Right atrium auricular region (tissue), 2 donors: ENCODE measurements at regions not wholly inside any gene's neighbourhood (a gene's known extent, or its start where the extent isn't known, plus 50 kb on each side); places are given as distances from the start of the nearest gene placed in this dataset.

ENCODE experiments used
- DNase-seq: peaks from one replicate; pipeline ENCODE4 v3.0.0-alpha.2; 2019; ENCODE audit warnings: low spot score
- H3K27ac ChIP-seq, 2 donors: fragments of 200-600 bp; sonication (generic); 1 replicate in 1 of 2; 2 replicates in 1 of 2; pipeline ENCODE4 v1.5.1; 2016 to 2019
- H3K27me3 ChIP-seq, 2 donors: fragments of 200-600 bp; sonication (generic); one replicate each; pipeline versions ENCODE4 v1.5.1 to v1.6.0; 2017 to 2019
- H3K36me3 ChIP-seq: fragments of 200-600 bp; sonication (generic); one replicate; pipeline ENCODE4 v1.5.1; 2016
- H3K4me1 ChIP-seq, 2 donors: fragments of 200-600 bp; sonication (generic); one replicate each; pipeline versions ENCODE4 v1.5.1 to v1.6.0; 2017 to 2019
- H3K4me3 ChIP-seq, 2 donors: fragments of 200-600 bp; sonication (generic); 1 replicate in 1 of 2; 2 replicates in 1 of 2; pipeline ENCODE4 v1.5.1; 2017 to 2019; ENCODE audit warnings: mild to moderate bottlenecking in 1 of 2, moderate library complexity in 1 of 2
- H3K9me3 ChIP-seq, 2 donors: fragments of 200-600 bp; sonication (generic); one replicate each; pipeline ENCODE4 v1.5.1; 2019
- CTCF ChIP-seq, 2 donors: fragments of 200-600 bp; sonication (generic); IDR thresholded peaks; one replicate each; pipeline ENCODE4 v1.5.1; 2019; ENCODE audit warnings: antibody characterized with exemption in 2 of 2

DNA sequence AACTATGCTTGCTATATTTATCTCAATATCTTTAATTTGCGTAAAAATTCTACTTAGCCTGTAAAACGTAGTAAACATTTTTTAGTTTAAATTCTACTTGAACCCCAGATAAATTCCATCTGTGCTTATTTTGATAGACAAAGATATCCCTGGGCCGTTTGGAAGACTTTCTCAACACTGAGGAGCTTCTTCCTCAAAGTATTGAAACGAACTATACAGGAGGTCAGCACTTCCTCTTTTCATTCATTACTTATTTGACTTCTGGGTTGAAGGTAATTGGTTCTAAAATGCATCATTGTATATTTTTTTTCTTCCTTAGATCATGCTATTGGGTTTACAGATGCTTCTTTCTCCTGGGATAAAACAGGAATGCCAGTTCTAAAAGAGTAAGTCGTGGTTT, 74.7 kb downstream of the HSPA13 start:
- H3K4me1 ChIP-seq, result no peaks in the 10 kb centered on the region
- no peak for DNase-seq
- no peaks in the 10 kb centered on the region for H3K27me3 ChIP-seq
- no peak for TF ChIP-seq CTCF (IDR thresholded peaks at IDR 0.05)
- H3K36me3 ChIP-seq, result no peaks in the 10 kb centered on the region
- no peaks in the 10 kb centered on the region for H3K9me3 ChIP-seq
- no peak overlapping the region for H3K27ac ChIP-seq
- no peak overlapping the region for H3K4me3 ChIP-seq

DNA sequence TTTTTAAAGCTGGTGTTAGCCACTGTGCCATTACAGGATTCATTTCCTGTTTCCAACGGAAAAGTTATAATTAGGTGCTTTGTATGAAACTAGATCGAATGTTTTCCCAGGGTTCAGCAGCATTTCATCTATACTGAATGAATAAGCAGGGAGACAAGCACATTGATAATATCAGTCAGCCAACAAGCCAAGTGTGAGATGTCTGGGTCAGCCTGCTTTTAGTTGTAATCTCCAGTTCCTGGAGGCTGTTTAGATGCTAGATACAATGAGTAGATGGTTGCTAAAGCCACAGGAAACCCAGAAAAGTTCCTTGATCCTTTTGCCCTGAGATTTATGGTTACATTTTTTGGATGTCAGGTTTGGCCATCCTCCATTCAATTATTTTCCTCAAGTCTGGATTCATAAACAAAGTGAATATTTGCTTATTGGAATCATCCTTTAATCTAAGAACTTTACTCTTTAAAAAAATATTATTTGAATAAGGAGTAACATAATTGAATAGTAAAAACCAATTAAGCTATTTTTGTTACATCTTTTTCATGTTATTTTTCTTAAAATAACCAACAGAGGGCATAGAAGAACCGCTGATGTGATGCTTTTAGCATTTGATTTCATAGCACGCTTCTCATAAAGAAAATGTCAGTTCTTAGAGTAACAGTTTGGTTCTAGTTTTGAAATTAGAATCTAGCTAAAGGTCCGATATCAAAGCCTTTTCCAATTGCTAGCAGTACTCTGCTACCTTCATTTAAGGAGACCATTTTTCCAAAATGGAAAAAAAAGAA, 76.6 kb downstream of the HSPA13 start:
- no peak overlapping the region for H3K4me3 ChIP-seq
- no peak for TF ChIP-seq CTCF (IDR thresholded peaks at IDR 0.05)
- no peaks in the 10 kb centered on the region for H3K36me3 ChIP-seq
- H3K27me3 ChIP-seq, result no peaks in the 10 kb centered on the region
- DNase-seq, result no peak
- no peaks in the 10 kb centered on the region for H3K9me3 ChIP-seq
- no peak overlapping the region for H3K27ac ChIP-seq
- H3K4me1 ChIP-seq, result no peaks in the 10 kb centered on the region

DNA sequence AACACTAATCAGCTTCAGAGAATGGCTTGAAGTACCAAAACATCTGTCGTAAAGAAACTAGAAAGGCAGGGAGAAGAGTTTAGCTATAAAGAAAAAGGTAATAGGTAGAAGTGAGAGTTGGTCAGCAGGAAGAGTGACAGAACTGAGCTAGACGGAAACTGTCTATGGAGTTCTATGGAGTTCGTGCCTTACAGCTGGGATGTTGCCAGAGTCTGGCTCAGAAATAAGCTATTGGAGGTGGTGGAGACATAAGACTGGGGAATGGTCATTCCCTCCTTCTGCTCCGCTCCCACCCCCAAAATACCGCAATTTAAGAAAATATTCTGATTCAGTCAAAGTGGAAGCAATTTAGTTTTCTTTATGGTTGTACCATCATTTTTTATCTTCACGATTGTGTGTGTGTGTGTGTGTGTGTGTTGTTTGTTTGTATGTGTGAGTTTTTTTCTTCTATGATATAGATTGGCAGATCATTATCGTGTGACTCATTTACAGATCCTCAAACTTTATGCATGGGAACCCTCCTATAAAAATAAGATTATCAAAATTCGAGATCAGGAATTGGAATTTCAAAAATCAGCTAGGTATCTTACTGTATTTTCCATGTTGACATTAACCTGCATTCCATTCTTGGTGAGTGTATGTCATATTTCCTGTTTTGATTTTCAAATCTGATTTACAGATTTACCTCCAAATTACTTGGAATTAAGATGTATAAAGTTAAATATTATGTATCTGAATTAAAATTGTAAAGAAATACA, 79.0 kb downstream of the HSPA13 start:
- H3K9me3 ChIP-seq, result no peaks in the 10 kb centered on the region
- no peak for TF ChIP-seq CTCF (IDR thresholded peaks at IDR 0.05)
- H3K4me3 ChIP-seq, result no peak overlapping the region
- no peaks in the 10 kb centered on the region for H3K4me1 ChIP-seq
- no peak for DNase-seq
- no peaks in the 10 kb centered on the region for H3K36me3 ChIP-seq
- no peaks in the 10 kb centered on the region for H3K27me3 ChIP-seq
- no peak overlapping the region for H3K27ac ChIP-seq

- Histone ChIP-seq H3K27me3 (no peaks in the 10 kb centered on the region), H3K27ac (no peak overlapping the region), H3K4me3 (no peak overlapping the region), H3K9me3 (no peaks in the 10 kb centered on the region), H3K4me1 (no peaks in the 10 kb centered on the region), H3K36me3 (no peaks in the 10 kb centered on the region)
- no peak for DNase-seq
- TF ChIP-seq CTCF (IDR thresholded peaks at IDR 0.05), result no peak
Measured at GRCh38 chr21:14300074-14300473, 82.9 kb downstream of the HSPA13 start.

DNA sequence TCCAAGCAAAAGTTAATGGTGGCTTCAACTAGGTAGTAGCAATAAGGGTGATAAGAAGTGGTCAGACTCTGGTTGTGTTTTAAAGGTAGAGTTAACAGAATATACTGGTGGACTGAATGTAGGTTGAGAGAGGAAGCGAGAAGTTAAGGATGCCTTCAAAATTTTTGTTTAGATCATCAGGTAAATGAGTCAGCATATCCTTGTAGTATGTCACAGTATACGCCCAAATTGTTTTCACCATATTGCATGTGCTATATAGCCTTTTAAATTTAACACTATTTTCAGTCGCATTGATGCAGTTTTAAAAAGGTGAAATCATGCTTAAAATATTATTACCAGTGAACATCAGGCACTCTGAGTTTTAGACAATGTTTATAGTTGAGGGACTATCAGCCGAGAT, 74.6 kb downstream of the RBM11 start:
- H3K36me3 ChIP-seq, result no peaks in the 10 kb centered on the region
- no peak for TF ChIP-seq CTCF (IDR thresholded peaks at IDR 0.05)
- H3K27ac ChIP-seq, result no peak overlapping the region
- DNase-seq, result no peak
- no peak overlapping the region for H3K4me3 ChIP-seq
- H3K4me1 ChIP-seq, result no peaks in the 10 kb centered on the region
- no peaks in the 10 kb centered on the region for H3K9me3 ChIP-seq
- no peaks in the 10 kb centered on the region for H3K27me3 ChIP-seq
